ENCODE measurements at regions not wholly inside any gene's neighbourhood (a gene's known extent, or its start where the extent isn't known, plus 50 kb on each side); places are given as distances from the start of the nearest gene placed in this dataset.

DNA sequence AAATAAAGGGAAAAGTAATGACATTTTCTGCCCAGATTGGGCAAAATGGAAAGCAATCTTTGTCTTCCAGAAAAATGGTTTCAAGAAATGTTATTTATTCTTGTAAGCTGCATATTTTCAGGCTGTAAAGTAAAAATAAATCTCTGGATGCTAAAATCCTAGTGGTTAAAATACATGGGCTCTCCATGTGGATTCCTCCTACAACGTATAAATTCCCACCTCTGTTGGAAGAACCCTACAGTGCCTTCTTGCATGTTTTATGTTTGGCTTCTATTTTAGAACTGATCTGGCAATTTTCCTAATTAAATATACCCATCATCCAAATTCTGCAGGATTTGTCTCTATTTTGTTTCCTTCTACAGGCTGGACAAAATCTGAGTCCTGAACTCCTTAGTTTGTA is 528.9 kb downstream of the COL12A1 start:
- intact Hi-C loops (cut with micrococcal nuclease; ENCODE audit: unreplicated experiment): no loop called here
- no TSS peak for BruUV-seq (replicated peaks)
- H3K9me3 ChIP-seq (ENCODE audit: low read length): 0 out of 2 replicates have a peak, but pooled peaks cover 3% of the 10 kb centered on the region
- H4K20me1 ChIP-seq (ENCODE audit: insufficient read depth, low read length): no peaks in the 10 kb centered on the region
- no peak overlapping the region for H3K4me2 ChIP-seq (ENCODE audit: low read length)
- H3K4me1 ChIP-seq (ENCODE audit: insufficient read depth, low read length, poor library complexity, severe bottlenecking): no peaks in the 10 kb centered on the region
- CTCF ChIA-PET (ENCODE audit: unreplicated experiment): no interaction called here
- H3K36me3 ChIP-seq (ENCODE audit: insufficient read depth, low read length): no peaks in the 10 kb centered on the region
- no peaks in the 10 kb centered on the region for H3K9me2 ChIP-seq (ENCODE audit: insufficient read depth, low read length)
- H3K4me3 ChIP-seq (ENCODE audit: low read depth, low read length, poor library complexity, severe bottlenecking): no peak overlapping the region
- DNase-seq (ENCODE audit: low spot score): no peak
- no peak overlapping the region for H2AFZ ChIP-seq (ENCODE audit: low read length)
- no peaks in the 10 kb centered on the region for H3K79me2 ChIP-seq (ENCODE audit: insufficient read depth, low read depth, low read length)
- TF ChIP-seq, protein P1, sequence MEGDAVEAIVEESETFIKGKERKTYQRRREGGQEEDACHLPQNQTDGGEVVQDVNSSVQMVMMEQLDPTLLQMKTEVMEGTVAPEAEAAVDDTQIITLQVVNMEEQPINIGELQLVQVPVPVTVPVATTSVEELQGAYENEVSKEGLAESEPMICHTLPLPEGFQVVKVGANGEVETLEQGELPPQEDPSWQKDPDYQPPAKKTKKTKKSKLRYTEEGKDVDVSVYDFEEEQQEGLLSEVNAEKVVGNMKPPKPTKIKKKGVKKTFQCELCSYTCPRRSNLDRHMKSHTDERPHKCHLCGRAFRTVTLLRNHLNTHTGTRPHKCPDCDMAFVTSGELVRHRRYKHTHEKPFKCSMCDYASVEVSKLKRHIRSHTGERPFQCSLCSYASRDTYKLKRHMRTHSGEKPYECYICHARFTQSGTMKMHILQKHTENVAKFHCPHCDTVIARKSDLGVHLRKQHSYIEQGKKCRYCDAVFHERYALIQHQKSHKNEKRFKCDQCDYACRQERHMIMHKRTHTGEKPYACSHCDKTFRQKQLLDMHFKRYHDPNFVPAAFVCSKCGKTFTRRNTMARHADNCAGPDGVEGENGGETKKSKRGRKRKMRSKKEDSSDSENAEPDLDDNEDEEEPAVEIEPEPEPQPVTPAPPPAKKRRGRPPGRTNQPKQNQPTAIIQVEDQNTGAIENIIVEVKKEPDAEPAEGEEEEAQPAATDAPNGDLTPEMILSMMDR (conservative IDR thresholded peaks at IDR 0.05; ENCODE audit: low read length): no peak
- TF ChIP-seq EZH2phosphoT487 (IDR thresholded peaks at IDR 0.05; ENCODE audit: borderline replicate concordance, low read depth, low read length): no peak
- POLR2A ChIA-PET: no interaction called here
- H3K27ac ChIP-seq (ENCODE audit: low read depth, low read length, poor library complexity, severe bottlenecking): no peak overlapping the region

DNA sequence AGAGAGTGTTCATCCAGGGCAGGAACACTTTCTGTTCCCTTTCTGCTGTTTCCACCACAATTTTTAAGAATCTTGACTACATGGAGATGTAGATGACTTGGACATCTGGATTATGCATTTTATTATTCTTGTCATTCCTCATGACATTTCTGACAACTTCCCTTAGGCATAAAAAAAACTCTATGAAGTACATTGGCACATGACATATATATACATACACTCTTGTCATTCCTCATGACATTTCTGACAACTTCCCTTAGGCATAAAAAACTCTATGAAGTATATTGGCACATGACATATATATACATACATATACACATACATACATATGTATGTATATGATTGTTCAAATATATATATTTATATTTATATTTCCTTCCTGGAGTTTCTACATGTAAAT is 531.5 kb downstream of the COL12A1 start:
- no peaks in the 10 kb centered on the region for H3K79me2 ChIP-seq (ENCODE audit: insufficient read depth, low read depth, low read length)
- intact Hi-C loops (cut with micrococcal nuclease; ENCODE audit: unreplicated experiment): no loop called here
- DNase-seq (ENCODE audit: low spot score): no peak
- no peak overlapping the region for H3K4me2 ChIP-seq (ENCODE audit: low read length)
- no peaks in the 10 kb centered on the region for H3K9me2 ChIP-seq (ENCODE audit: insufficient read depth, low read length)
- CTCF ChIA-PET (ENCODE audit: unreplicated experiment): no interaction called here
- no peak for TF ChIP-seq EZH2phosphoT487 (IDR thresholded peaks at IDR 0.05; ENCODE audit: borderline replicate concordance, low read depth, low read length)
- TF ChIP-seq, protein P1 (conservative IDR thresholded peaks at IDR 0.05; ENCODE audit: low read length): no peak
- no peaks in the 10 kb centered on the region for H3K4me1 ChIP-seq (ENCODE audit: insufficient read depth, low read length, poor library complexity, severe bottlenecking)
- BruUV-seq (replicated peaks): no TSS peak
- no peak overlapping the region for H3K27ac ChIP-seq (ENCODE audit: low read depth, low read length, poor library complexity, severe bottlenecking)
- H4K20me1 ChIP-seq (ENCODE audit: insufficient read depth, low read length): no peaks in the 10 kb centered on the region
- POLR2A ChIA-PET: no interaction called here
- H3K4me3 ChIP-seq (ENCODE audit: low read depth, low read length, poor library complexity, severe bottlenecking): no peak overlapping the region
- H3K36me3 ChIP-seq (ENCODE audit: insufficient read depth, low read length): no peaks in the 10 kb centered on the region
- no peaks in the 10 kb centered on the region for H3K9me3 ChIP-seq (ENCODE audit: low read length)
- no peak overlapping the region for H2AFZ ChIP-seq (ENCODE audit: low read length)

DNA sequence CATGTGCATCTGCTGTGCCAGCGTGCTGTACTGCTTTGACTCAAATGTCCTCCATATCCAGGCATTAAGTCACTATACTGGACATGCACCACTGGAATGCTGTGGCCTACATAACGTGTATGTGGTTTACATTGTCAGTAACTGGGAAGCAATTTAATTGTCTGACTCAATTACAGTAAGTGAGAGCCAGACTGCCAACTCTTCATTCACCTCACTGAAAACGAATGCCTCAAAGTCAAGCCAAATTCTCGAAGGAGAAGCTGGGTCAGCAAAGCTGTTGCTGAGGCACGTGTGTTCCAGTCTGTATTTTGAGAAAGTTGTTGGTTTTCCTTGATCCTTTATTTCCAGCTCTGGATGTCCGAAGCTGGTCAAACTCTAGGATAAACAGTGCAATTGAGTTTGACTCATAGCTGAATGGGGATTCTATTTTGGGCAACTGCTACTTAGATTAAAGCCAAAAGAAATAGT is 534.3 kb downstream of the COL12A1 start:
- no peak for TF ChIP-seq EZH2phosphoT487 (IDR thresholded peaks at IDR 0.05; ENCODE audit: borderline replicate concordance, low read depth, low read length)
- TF ChIP-seq, protein P1 (conservative IDR thresholded peaks at IDR 0.05; ENCODE audit: low read length): no peak
- Histone ChIP-seq H3K4me3 (ENCODE audit: low read depth, low read length, poor library complexity, severe bottlenecking) (no peak overlapping the region), H3K4me2 (ENCODE audit: low read length) (no peak overlapping the region), H4K20me1 (ENCODE audit: insufficient read depth, low read length) (no peaks in the 10 kb centered on the region), H3K27ac (ENCODE audit: low read depth, low read length, poor library complexity, severe bottlenecking) (no peak overlapping the region), H3K79me2 (ENCODE audit: insufficient read depth, low read depth, low read length) (no peaks in the 10 kb centered on the region), H3K36me3 (ENCODE audit: insufficient read depth, low read length) (no peaks in the 10 kb centered on the region), H3K9me3 (ENCODE audit: low read length) (no peaks in the 10 kb centered on the region), H3K9me2 (ENCODE audit: insufficient read depth, low read length) (no peaks in the 10 kb centered on the region), H2AFZ (ENCODE audit: low read length) (no peak overlapping the region), H3K4me1 (ENCODE audit: insufficient read depth, low read length, poor library complexity, severe bottlenecking) (no peaks in the 10 kb centered on the region)
- no TSS peak for BruUV-seq (replicated peaks)
- ChIA-PET CTCF (ENCODE audit: unreplicated experiment) (no interaction called here), POLR2A (no interaction called here)
- no peak for DNase-seq (ENCODE audit: low spot score)
- intact Hi-C loops (cut with micrococcal nuclease; ENCODE audit: unreplicated experiment): no loop called here
